ENCODE measurements at regions not wholly inside any gene's neighbourhood (a gene's known extent, or its start where the extent isn't known, plus 50 kb on each side); places are given as distances from the start of the nearest gene placed in this dataset.

DNA sequence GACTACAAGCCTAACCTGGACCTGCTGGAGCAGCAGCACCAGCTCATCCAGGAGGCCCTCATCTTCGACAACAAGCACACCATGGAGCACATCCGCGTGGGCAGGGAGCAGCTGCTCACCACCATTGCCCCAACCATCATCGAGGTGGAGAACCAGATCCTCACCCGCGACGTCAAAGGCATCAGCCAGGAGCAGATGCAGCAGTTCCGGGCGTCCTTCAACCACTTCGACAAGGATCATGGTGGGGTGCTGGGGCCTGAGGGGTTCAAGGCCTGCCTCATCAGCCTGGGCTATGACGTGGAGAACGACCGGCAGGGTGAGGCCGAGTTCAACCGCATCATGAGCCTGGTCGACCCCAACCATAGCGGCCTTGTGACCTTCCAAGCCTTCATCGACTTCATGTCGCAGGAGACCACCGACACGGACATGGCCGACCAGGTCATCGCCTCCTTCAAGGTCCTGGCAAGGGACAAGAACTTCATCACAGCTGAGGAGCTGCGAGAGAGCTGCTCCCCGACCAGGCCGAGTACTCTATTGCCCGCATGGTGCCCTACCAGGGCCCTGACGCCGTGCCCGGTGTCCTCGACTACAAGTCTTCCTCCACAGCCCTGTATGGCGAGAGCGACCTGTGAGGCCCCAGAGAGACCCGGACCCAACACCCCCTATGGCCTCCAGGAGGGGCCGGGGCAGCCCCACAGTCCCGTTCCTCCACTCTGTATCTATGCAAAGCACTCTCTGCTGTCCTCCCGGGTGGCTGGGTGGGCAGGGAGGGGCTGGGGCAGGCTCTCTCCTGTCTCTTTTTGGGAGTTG, 486.2 kb downstream of the TRAM1L1 start:
- no peak for TF ChIP-seq FOXP2 (optimal IDR thresholded peaks at IDR 0.05; ENCODE audit: borderline replicate concordance, extremely low read depth, extremely low read length, insufficient read depth)
- no peak for TF ChIP-seq POLR2AphosphoS5 (IDR thresholded peaks at IDR 0.05; ENCODE audit: low read depth, low read length)
- TF ChIP-seq, protein P1, sequence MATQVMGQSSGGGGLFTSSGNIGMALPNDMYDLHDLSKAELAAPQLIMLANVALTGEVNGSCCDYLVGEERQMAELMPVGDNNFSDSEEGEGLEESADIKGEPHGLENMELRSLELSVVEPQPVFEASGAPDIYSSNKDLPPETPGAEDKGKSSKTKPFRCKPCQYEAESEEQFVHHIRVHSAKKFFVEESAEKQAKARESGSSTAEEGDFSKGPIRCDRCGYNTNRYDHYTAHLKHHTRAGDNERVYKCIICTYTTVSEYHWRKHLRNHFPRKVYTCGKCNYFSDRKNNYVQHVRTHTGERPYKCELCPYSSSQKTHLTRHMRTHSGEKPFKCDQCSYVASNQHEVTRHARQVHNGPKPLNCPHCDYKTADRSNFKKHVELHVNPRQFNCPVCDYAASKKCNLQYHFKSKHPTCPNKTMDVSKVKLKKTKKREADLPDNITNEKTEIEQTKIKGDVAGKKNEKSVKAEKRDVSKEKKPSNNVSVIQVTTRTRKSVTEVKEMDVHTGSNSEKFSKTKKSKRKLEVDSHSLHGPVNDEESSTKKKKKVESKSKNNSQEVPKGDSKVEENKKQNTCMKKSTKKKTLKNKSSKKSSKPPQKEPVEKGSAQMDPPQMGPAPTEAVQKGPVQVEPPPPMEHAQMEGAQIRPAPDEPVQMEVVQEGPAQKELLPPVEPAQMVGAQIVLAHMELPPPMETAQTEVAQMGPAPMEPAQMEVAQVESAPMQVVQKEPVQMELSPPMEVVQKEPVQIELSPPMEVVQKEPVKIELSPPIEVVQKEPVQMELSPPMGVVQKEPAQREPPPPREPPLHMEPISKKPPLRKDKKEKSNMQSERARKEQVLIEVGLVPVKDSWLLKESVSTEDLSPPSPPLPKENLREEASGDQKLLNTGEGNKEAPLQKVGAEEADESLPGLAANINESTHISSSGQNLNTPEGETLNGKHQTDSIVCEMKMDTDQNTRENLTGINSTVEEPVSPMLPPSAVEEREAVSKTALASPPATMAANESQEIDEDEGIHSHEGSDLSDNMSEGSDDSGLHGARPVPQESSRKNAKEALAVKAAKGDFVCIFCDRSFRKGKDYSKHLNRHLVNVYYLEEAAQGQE (IDR thresholded peaks at IDR 0.05; ENCODE audit: insufficient read depth in 1 of 2, low read depth in 2 of 2, low read length in 2 of 2), result no peak
- no peak for TF ChIP-seq SIN3A (IDR thresholded peaks at IDR 0.05; ENCODE audit: borderline replicate concordance, insufficient read depth, low read length)
- no peak for TF ChIP-seq TAF1 (IDR thresholded peaks at IDR 0.05; ENCODE audit: borderline replicate concordance, insufficient read depth, low read length)

DNA sequence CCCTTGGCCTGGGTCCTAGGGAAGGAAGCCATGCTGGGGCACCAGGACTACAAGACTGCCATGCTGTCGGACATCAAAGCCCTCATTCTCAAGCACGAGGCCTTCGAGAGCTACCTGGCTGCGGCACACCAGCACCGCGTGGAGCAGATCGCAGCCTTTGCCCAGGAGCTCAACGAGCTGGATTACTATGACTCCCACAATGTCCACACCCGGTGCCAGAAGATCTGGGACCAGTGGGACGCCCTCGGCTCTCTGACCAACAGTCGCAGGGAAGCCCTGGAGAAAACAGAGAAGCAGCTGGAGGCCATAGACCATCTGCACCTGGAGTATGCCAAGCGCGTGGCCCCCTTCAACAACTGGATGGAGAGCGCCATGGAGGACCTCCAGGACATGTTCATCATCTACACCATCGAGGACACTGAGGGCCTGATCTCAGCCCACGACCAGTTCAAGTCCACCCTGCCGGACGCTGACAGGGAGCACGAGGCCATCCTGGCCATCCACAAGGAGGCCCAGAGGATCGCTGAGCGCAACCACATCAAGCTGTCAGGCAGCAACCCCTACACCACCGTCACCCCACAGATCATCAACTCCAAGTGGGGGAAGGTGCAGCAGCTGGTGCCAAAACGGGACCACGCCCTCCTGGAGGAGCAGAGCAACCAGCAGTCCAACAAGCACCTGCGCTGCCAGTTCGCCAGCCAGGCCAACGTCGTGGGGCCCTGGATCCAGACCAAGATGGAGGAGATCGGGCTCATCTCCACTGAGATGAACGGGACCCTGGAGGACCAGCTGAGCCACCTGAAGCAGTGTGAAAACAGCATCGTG, 487.0 kb downstream of the TRAM1L1 start:
- TF ChIP-seq SIN3A (IDR thresholded peaks at IDR 0.05; ENCODE audit: borderline replicate concordance, insufficient read depth, low read length), result no peak
- no peak for TF ChIP-seq POLR2AphosphoS5 (IDR thresholded peaks at IDR 0.05; ENCODE audit: low read depth, low read length)
- TF ChIP-seq, protein P1 (IDR thresholded peaks at IDR 0.05; ENCODE audit: insufficient read depth in 1 of 2, low read depth in 2 of 2, low read length in 2 of 2), result no peak
- no peak for TF ChIP-seq TAF1 (IDR thresholded peaks at IDR 0.05; ENCODE audit: borderline replicate concordance, insufficient read depth, low read length)
- no peak for TF ChIP-seq FOXP2 (optimal IDR thresholded peaks at IDR 0.05; ENCODE audit: borderline replicate concordance, extremely low read depth, extremely low read length, insufficient read depth)

DNA sequence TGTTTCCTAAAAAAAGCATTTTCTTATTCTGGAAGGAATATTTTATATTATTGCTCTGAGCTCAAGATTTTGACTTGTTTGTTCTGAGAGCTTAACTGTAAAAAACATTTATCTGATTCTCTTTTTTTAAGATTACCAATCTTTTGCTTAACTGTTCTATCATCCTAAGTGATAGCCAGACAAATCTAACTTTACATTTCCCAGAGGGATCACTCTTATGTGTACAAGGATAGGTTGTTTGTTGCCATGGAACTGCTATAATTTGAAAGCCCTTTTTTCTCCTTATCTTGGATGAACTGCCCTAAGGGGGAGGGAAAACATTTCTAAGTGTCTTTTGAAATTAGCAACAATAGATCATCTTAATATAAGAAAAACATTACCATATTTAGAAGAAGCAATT, 494.7 kb downstream of the TRAM1L1 start:
- TF ChIP-seq TAF1 (IDR thresholded peaks at IDR 0.05; ENCODE audit: borderline replicate concordance, insufficient read depth, low read length), result no peak
- TF ChIP-seq, protein P1 (IDR thresholded peaks at IDR 0.05; ENCODE audit: insufficient read depth in 1 of 2, low read depth in 2 of 2, low read length in 2 of 2), result no peak
- no peak for TF ChIP-seq SIN3A (IDR thresholded peaks at IDR 0.05; ENCODE audit: borderline replicate concordance, insufficient read depth, low read length)
- no peak for TF ChIP-seq POLR2AphosphoS5 (IDR thresholded peaks at IDR 0.05; ENCODE audit: low read depth, low read length)
- TF ChIP-seq FOXP2 (optimal IDR thresholded peaks at IDR 0.05; ENCODE audit: borderline replicate concordance, extremely low read depth, extremely low read length, insufficient read depth), result no peak

DNA sequence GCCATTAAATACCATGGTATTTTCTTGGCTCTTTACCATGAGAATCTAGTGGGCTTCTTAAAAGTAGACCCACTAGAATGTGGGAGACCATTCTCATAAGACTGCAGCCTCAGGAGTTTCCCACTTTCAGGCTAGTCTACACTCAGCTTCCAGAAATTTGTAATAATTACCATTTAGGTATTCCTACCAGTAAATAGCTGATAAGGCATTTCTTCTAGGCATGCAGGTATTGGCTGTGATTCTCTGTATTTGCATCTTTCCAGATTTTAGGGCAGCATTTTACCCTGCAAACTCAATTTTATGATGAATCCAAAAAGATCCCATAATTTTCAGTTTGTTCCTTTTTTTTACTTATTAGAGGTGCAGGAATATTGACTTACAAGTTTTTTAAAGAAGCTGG, 496.6 kb downstream of the TRAM1L1 start:
- TF ChIP-seq TAF1 (IDR thresholded peaks at IDR 0.05; ENCODE audit: borderline replicate concordance, insufficient read depth, low read length) (no peak), POLR2AphosphoS5 (IDR thresholded peaks at IDR 0.05; ENCODE audit: low read depth, low read length) (no peak), SIN3A (IDR thresholded peaks at IDR 0.05; ENCODE audit: borderline replicate concordance, insufficient read depth, low read length) (no peak), FOXP2 (optimal IDR thresholded peaks at IDR 0.05; ENCODE audit: borderline replicate concordance, extremely low read depth, extremely low read length, insufficient read depth) (no peak)
- TF ChIP-seq, protein P1 (IDR thresholded peaks at IDR 0.05; ENCODE audit: insufficient read depth in 1 of 2, low read depth in 2 of 2, low read length in 2 of 2), result no peak

Data from PFSK-1 (cell line).